ENCODE measurements at regions not wholly inside any gene's neighbourhood (a gene's known extent, or its start where the extent isn't known, plus 50 kb on each side); places are given as distances from the start of the nearest gene placed in this dataset.

- Mint-ChIP-seq H3K27ac (ENCODE audit: unreplicated experiment) (no peak overlapping the region), H3K4me3 (ENCODE audit: unreplicated experiment) (no peak overlapping the region), H3K4me1 (ENCODE audit: unreplicated experiment) (no peaks in the 10 kb centered on the region), H3K9me3 (ENCODE audit: unreplicated experiment) (no peaks in the 10 kb centered on the region), H3K36me3 (ENCODE audit: low read depth, unreplicated experiment) (no peaks in the 10 kb centered on the region), H3K27me3 (ENCODE audit: unreplicated experiment) (peaks cover 1% of the 10 kb centered on the region)
- DNase-seq (ENCODE audit: low spot score): no peak
- no peak for TF ChIP-seq CTCF (IDR thresholded peaks at IDR 0.05; ENCODE audit: unreplicated experiment)
Measured at GRCh38 chr9:89985068-89985467, 380.3 kb downstream of the GADD45G start.

GRCh38 chr9:89986190-89986589 lies 381.4 kb downstream of the GADD45G start:
- Mint-ChIP-seq H3K9me3 (ENCODE audit: unreplicated experiment) (no peaks in the 10 kb centered on the region), H3K27me3 (ENCODE audit: unreplicated experiment) (peaks cover 1% of the 10 kb centered on the region), H3K4me1 (ENCODE audit: unreplicated experiment) (no peaks in the 10 kb centered on the region), H3K36me3 (ENCODE audit: low read depth, unreplicated experiment) (no peaks in the 10 kb centered on the region), H3K27ac (ENCODE audit: unreplicated experiment) (no peak overlapping the region), H3K4me3 (ENCODE audit: unreplicated experiment) (no peak overlapping the region)
- no peak for DNase-seq (ENCODE audit: low spot score)
- TF ChIP-seq CTCF (IDR thresholded peaks at IDR 0.05; ENCODE audit: unreplicated experiment): no peak

- TF ChIP-seq CTCF (IDR thresholded peaks at IDR 0.05; ENCODE audit: unreplicated experiment): no peak
- Mint-ChIP-seq H3K27ac (ENCODE audit: unreplicated experiment) (no peak overlapping the region), H3K36me3 (ENCODE audit: low read depth, unreplicated experiment) (no peaks in the 10 kb centered on the region), H3K4me1 (ENCODE audit: unreplicated experiment) (no peaks in the 10 kb centered on the region), H3K4me3 (ENCODE audit: unreplicated experiment) (no peak overlapping the region), H3K9me3 (ENCODE audit: unreplicated experiment) (no peaks in the 10 kb centered on the region), H3K27me3 (ENCODE audit: unreplicated experiment) (no peaks in the 10 kb centered on the region)
- DNase-seq (ENCODE audit: low spot score): no peak
Measured at GRCh38 chr9:89988458-89988857, 383.6 kb downstream of the GADD45G start.

GRCh38 chr9:89991204-89991790 lies 386.5 kb downstream of the GADD45G start:
- Mint-ChIP-seq H3K27ac (ENCODE audit: unreplicated experiment) (no peak overlapping the region), H3K4me1 (ENCODE audit: unreplicated experiment) (no peaks in the 10 kb centered on the region), H3K36me3 (ENCODE audit: low read depth, unreplicated experiment) (no peaks in the 10 kb centered on the region), H3K27me3 (ENCODE audit: unreplicated experiment) (peaks cover 3% of the 10 kb centered on the region), H3K9me3 (ENCODE audit: unreplicated experiment) (no peaks in the 10 kb centered on the region), H3K4me3 (ENCODE audit: unreplicated experiment) (no peak overlapping the region)
- TF ChIP-seq CTCF (IDR thresholded peaks at IDR 0.05; ENCODE audit: unreplicated experiment): no peak
- no peak for DNase-seq (ENCODE audit: low spot score)

GRCh38 chr9:89992326-89993198 lies 387.8 kb downstream of the GADD45G start:
- H3K36me3 Mint-ChIP-seq (ENCODE audit: low read depth, unreplicated experiment): no peaks in the 10 kb centered on the region
- TF ChIP-seq CTCF (IDR thresholded peaks at IDR 0.05; ENCODE audit: unreplicated experiment): no peak
- H3K4me1 Mint-ChIP-seq (ENCODE audit: unreplicated experiment): no peaks in the 10 kb centered on the region

More at GRCh38 chr9:89992326-89993198, 387.8 kb downstream of the GADD45G start:
- H3K27ac Mint-ChIP-seq (ENCODE audit: unreplicated experiment): no peak overlapping the region
- H3K27me3 Mint-ChIP-seq (ENCODE audit: unreplicated experiment): peaks cover 4% of the 10 kb centered on the region
- no peak overlapping the region for H3K4me3 Mint-ChIP-seq (ENCODE audit: unreplicated experiment)
- no peak for DNase-seq (ENCODE audit: low spot score)
- no peaks in the 10 kb centered on the region for H3K9me3 Mint-ChIP-seq (ENCODE audit: unreplicated experiment)

Measured in endothelial cell (in vitro differentiated cells).